Right lobe of liver (tissue), 4 donors: ENCODE measurements at regions not wholly inside any gene's neighbourhood (a gene's known extent, or its start where the extent isn't known, plus 50 kb on each side); places are given as distances from the start of the nearest gene placed in this dataset.

Experiments used
- CTCF ChIP-seq, 4 donors: fragments of 200-600 bp in 3 of 4; fragments of 450-650 bp in 1 of 4; IDR thresholded peaks; one replicate each; pipeline versions ENCODE4 v1.5.1 to v1.8.0; 2016 to 2022; ENCODE audit warnings: antibody characterized with exemption in 4 of 4, mild to moderate bottlenecking in 2 of 4
- POLR2A ChIP-seq: fragments of 450-650 bp; IDR thresholded peaks from one replicate; pipeline ENCODE4 v1.6.1; 2017; ENCODE audit warnings: antibody characterized with exemption, mild to moderate bottlenecking
- donor health status: DM: no; HTN: no; CAD: no.
- donor health status: DM: no; HTN: no; CAD: no.
- donor health status: DM: no; HTN: yes; CAD: no.

GRCh38 chr4:159430896-159431295, 328.0 kb downstream of the RAPGEF2 start:
- TF ChIP-seq CTCF (IDR thresholded peaks at IDR 0.05) (no peak), POLR2A (no peak)
